ENCODE measurements at regions not wholly inside any gene's neighbourhood (a gene's known extent, or its start where the extent isn't known, plus 50 kb on each side); places are given as distances from the start of the nearest gene placed in this dataset.

DNA sequence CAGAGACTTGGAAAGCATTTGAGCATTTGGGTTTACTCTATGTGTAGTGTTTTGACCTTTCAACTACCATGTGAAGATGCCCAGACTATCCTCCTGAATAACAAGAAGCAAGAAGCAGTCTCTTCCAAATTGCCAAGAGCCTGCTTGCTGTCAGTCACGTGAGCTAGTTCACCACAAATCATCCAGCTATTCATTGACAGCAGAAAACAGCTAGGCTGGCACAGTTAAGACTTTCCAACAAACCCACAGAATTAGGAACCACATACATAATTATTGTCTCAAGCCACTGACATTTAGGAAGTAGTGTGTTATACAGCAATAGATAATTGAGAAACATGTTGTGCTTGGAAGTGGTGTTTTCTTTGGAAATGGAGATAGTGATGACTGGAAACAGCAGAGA, 1652.0 kb downstream of the NCAM2 start:
- no peak for DNase-seq (ENCODE audit: low read depth, low spot score)
- Histone ChIP-seq H2AFZ (ENCODE audit: control insufficient read depth, low read depth, low read length) (no peak overlapping the region), H4K20me1 (ENCODE audit: control insufficient read depth, insufficient read depth) (no peaks in the 10 kb centered on the region), H3K4me1 (ENCODE audit: control insufficient read depth, insufficient read depth, low read length) (no peaks in the 10 kb centered on the region), H3K9ac (ENCODE audit: control insufficient read depth, insufficient read depth, low read length) (no peak overlapping the region), H3K4me3 (no peak overlapping the region), H3K27ac (ENCODE audit: control insufficient read depth, insufficient read depth) (no peak overlapping the region), H3K27me3 (replicated peaks in 1 of 2; ENCODE audit: control insufficient read depth in 2 of 2, insufficient read depth in 2 of 2, low read length in 1 of 2) (no peaks in the 10 kb centered on the region), H3K36me3 (ENCODE audit: control insufficient read depth in 2 of 2, insufficient read depth in 2 of 2, low read length in 1 of 2) (no peaks in the 10 kb centered on the region), H3K4me2 (ENCODE audit: control insufficient read depth, insufficient read depth) (no peak overlapping the region), H3K9me3 (replicated peaks; ENCODE audit: control insufficient read depth, insufficient read depth, low read length) (no peaks in the 10 kb centered on the region), H3K79me2 (ENCODE audit: control insufficient read depth, insufficient read depth, low read length) (no peaks in the 10 kb centered on the region)
- ChIA-PET SMC1A (ENCODE audit: uncharacterized antibody, unreplicated experiment) (no interaction called here), CTCF (no interaction called here), RAD21 (ENCODE audit: unreplicated experiment) (no interaction called here), POLR2A (interaction anchor here (0.6 kb wide), 1 partner anchor 1544 kb away, joined by 6 read pairs; no protein-coding TSS in a partner anchor)
- intact Hi-C loops (cut with micrococcal nuclease; ENCODE audit: unreplicated experiment) (no loop called here), in situ Hi-C loops (cut with MboI) (no loop called here)
- no peak for TF ChIP-seq BACH1 (IDR thresholded peaks at IDR 0.05; ENCODE audit: borderline replicate concordance)
- TF ChIP-seq, protein P1, sequence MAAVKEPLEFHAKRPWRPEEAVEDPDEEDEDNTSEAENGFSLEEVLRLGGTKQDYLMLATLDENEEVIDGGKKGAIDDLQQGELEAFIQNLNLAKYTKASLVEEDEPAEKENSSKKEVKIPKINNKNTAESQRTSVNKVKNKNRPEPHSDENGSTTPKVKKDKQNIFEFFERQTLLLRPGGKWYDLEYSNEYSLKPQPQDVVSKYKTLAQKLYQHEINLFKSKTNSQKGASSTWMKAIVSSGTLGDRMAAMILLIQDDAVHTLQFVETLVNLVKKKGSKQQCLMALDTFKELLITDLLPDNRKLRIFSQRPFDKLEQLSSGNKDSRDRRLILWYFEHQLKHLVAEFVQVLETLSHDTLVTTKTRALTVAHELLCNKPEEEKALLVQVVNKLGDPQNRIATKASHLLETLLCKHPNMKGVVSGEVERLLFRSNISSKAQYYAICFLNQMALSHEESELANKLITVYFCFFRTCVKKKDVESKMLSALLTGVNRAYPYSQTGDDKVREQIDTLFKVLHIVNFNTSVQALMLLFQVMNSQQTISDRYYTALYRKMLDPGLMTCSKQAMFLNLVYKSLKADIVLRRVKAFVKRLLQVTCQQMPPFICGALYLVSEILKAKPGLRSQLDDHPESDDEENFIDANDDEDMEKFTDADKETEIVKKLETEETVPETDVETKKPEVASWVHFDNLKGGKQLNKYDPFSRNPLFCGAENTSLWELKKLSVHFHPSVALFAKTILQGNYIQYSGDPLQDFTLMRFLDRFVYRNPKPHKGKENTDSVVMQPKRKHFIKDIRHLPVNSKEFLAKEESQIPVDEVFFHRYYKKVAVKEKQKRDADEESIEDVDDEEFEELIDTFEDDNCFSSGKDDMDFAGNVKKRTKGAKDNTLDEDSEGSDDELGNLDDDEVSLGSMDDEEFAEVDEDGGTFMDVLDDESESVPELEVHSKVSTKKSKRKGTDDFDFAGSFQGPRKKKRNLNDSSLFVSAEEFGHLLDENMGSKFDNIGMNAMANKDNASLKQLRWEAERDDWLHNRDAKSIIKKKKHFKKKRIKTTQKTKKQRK (IDR thresholded peaks at IDR 0.05; ENCODE audit: low read depth, low read length) = no peak
- no peak for FAIRE-seq
- no peak for ATAC-seq
- no TSS peak for BruUV-seq (replicated peaks)
- 0% methylated on average over 1 of the region's 1 CpG for WGBS (ENCODE audit: insufficient coverage, insufficient replicate concordance, low lambda C conversion rate, missing lambda C conversion rate)

DNA sequence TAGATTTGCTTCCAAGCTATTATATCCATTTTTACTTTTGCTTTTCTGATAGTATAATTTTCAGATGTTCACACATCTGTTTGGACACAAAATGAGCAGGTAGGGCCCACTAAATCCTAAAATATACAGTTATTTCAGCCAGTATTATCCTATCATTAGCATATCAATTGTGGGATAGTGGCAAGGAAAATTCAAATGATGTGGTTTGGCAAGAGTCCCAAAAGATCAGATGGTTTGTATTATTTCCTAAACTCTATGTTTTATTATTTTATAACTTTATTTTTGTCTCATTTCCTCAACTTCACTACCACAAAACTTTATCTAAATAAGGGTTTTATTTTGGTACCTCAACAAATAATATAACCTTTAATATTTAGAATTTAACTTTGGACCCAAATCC, 1659.6 kb downstream of the NCAM2 start:
- H3K4me2 ChIP-seq (ENCODE audit: control insufficient read depth, insufficient read depth) = no peak overlapping the region
- FAIRE-seq (no peak), DNase-seq (ENCODE audit: low read depth, low spot score) (no peak), ATAC-seq (no peak)
- no peaks in the 10 kb centered on the region for H4K20me1 ChIP-seq (ENCODE audit: control insufficient read depth, insufficient read depth)
- in situ Hi-C loops (cut with MboI) = no loop called here
- RAD21 ChIA-PET (ENCODE audit: unreplicated experiment) = no interaction called here
- no peaks in the 10 kb centered on the region for H3K9me3 ChIP-seq (replicated peaks; ENCODE audit: control insufficient read depth, insufficient read depth, low read length)
- no peak overlapping the region for H3K9ac ChIP-seq (ENCODE audit: control insufficient read depth, insufficient read depth, low read length)
- no peaks in the 10 kb centered on the region for H3K79me2 ChIP-seq (ENCODE audit: control insufficient read depth, insufficient read depth, low read length)
- H3K36me3 ChIP-seq (ENCODE audit: control insufficient read depth in 2 of 2, insufficient read depth in 2 of 2, low read length in 1 of 2) = no peaks in the 10 kb centered on the region
- H2AFZ ChIP-seq (ENCODE audit: control insufficient read depth, low read depth, low read length) = no peak overlapping the region
- no TSS peak for BruUV-seq (replicated peaks)
- H3K27me3 ChIP-seq (replicated peaks in 1 of 2; ENCODE audit: control insufficient read depth in 2 of 2, insufficient read depth in 2 of 2, low read length in 1 of 2) = no peaks in the 10 kb centered on the region
- POLR2A ChIA-PET = no interaction called here
- H3K27ac ChIP-seq (ENCODE audit: control insufficient read depth, insufficient read depth) = no peak overlapping the region
- H3K4me3 ChIP-seq = no peak overlapping the region
- CTCF ChIA-PET = no interaction called here
- no peaks in the 10 kb centered on the region for H3K4me1 ChIP-seq (ENCODE audit: control insufficient read depth, insufficient read depth, low read length)
- SMC1A ChIA-PET (ENCODE audit: uncharacterized antibody, unreplicated experiment) = no interaction called here
- intact Hi-C loops (cut with micrococcal nuclease; ENCODE audit: unreplicated experiment) = no loop called here
- TF ChIP-seq, protein P2, sequence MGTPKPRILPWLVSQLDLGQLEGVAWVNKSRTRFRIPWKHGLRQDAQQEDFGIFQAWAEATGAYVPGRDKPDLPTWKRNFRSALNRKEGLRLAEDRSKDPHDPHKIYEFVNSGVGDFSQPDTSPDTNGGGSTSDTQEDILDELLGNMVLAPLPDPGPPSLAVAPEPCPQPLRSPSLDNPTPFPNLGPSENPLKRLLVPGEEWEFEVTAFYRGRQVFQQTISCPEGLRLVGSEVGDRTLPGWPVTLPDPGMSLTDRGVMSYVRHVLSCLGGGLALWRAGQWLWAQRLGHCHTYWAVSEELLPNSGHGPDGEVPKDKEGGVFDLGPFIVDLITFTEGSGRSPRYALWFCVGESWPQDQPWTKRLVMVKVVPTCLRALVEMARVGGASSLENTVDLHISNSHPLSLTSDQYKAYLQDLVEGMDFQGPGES (IDR thresholded peaks at IDR 0.05) = no peak
- TF ChIP-seq CREM (IDR thresholded peaks at IDR 0.05; ENCODE audit: low read depth) = no peak
- no peak for TF ChIP-seq SREBF2 (IDR thresholded peaks at IDR 0.05; ENCODE audit: low read length)
- TF ChIP-seq PAX5 (IDR thresholded peaks at IDR 0.05; ENCODE audit: borderline replicate concordance, low read depth, low read length) = no peak
- TF ChIP-seq, protein P3, sequence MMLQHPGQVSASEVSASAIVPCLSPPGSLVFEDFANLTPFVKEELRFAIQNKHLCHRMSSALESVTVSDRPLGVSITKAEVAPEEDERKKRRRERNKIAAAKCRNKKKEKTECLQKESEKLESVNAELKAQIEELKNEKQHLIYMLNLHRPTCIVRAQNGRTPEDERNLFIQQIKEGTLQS (IDR thresholded peaks at IDR 0.05; ENCODE audit: borderline replicate concordance, extremely low read depth, low read depth, low read length) = no peak
- no peak for TF ChIP-seq ATF7 (IDR thresholded peaks at IDR 0.05; ENCODE audit: low read depth)
- TF ChIP-seq, protein P4, sequence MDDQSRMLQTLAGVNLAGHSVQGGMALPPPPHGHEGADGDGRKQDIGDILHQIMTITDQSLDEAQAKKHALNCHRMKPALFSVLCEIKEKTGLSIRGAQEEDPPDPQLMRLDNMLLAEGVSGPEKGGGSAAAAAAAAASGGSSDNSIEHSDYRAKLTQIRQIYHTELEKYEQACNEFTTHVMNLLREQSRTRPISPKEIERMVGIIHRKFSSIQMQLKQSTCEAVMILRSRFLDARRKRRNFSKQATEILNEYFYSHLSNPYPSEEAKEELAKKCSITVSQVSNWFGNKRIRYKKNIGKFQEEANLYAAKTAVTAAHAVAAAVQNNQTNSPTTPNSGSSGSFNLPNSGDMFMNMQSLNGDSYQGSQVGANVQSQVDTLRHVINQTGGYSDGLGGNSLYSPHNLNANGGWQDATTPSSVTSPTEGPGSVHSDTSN (IDR thresholded peaks at IDR 0.05; ENCODE audit: insufficient replicate concordance, low read depth, low read length) = no peak
- no peak for TF ChIP-seq SMARCA5 (IDR thresholded peaks at IDR 0.05)
- TF ChIP-seq RCOR1 (conservative IDR thresholded peaks at IDR 0.05; ENCODE audit: low read depth, low read length) = no peak
- no peak for TF ChIP-seq ZNF622 (IDR thresholded peaks at IDR 0.05)
- TF ChIP-seq MTA2 (IDR thresholded peaks at IDR 0.05; ENCODE audit: low read depth) = no peak
